ENCODE measurements at regions not wholly inside any gene's neighbourhood (a gene's known extent, or its start where the extent isn't known, plus 50 kb on each side); places are given as distances from the start of the nearest gene placed in this dataset.
A peak's percentile ranks its signal among the peaks of the same experiment; 100 is the strongest.

- Histone ChIP-seq H3K4me1 (no peaks in the 10 kb centered on the region), H3K9me3 (no peaks in the 10 kb centered on the region), H3K36me3 (no peaks in the 10 kb centered on the region), H3K27ac (no peak overlapping the region), H3K4me3 (no peak overlapping the region), H3K27me3 (no peaks in the 10 kb centered on the region)
- TF ChIP-seq POLR2A (IDR thresholded peaks at IDR 0.05) (no peak), POLR2AphosphoS5 (IDR thresholded peaks at IDR 0.05; ENCODE audit: insufficient read depth in 1 of 2, low read depth in 1 of 2) (no peak), CTCF (IDR thresholded peaks at IDR 0.05) (no peak)
- no peak for DNase-seq (ENCODE audit: extremely low spot score in 2 of 2)
- intact Hi-C loops (cut with DNase I): no loop called here
Measured at GRCh38 chrX:150298841-150299551, 64.1 kb upstream of the MAMLD1 start.

- Histone ChIP-seq H3K4me3 (no peak overlapping the region), H3K4me1 (no peaks in the 10 kb centered on the region), H3K27me3 (no peaks in the 10 kb centered on the region), H3K27ac (no peak overlapping the region), H3K9me3 (no peaks in the 10 kb centered on the region), H3K36me3 (no peaks in the 10 kb centered on the region)
- peak in 1 of 2 donors; percentile 28 for DNase-seq (ENCODE audit: extremely low spot score in 2 of 2)
- intact Hi-C loops (cut with DNase I): no loop called here
- TF ChIP-seq CTCF (IDR thresholded peaks at IDR 0.05) (no peak), POLR2A (IDR thresholded peaks at IDR 0.05) (no peak), POLR2AphosphoS5 (IDR thresholded peaks at IDR 0.05; ENCODE audit: insufficient read depth in 1 of 2, low read depth in 1 of 2) (no peak)
Measured at GRCh38 chrX:150299579-150299978, 63.5 kb upstream of the MAMLD1 start.

GRCh38 chrX:150303386-150304097, 59.6 kb upstream of the MAMLD1 start:
- Histone ChIP-seq H3K27me3 (no peaks in the 10 kb centered on the region), H3K27ac (no peak overlapping the region), H3K36me3 (no peaks in the 10 kb centered on the region), H3K4me1 (no peaks in the 10 kb centered on the region), H3K4me3 (no peak overlapping the region), H3K9me3 (no peaks in the 10 kb centered on the region)
- TF ChIP-seq POLR2AphosphoS5 (IDR thresholded peaks at IDR 0.05; ENCODE audit: insufficient read depth in 1 of 2, low read depth in 1 of 2) (no peak), POLR2A (IDR thresholded peaks at IDR 0.05) (no peak), CTCF (IDR thresholded peaks at IDR 0.05) (no peak)
- DNase-seq (ENCODE audit: extremely low spot score in 2 of 2): peak in 1 of 2 donors; percentile 72
- intact Hi-C loops (cut with DNase I): no loop called here

- Histone ChIP-seq H3K27ac (no peak overlapping the region), H3K4me3 (no peak overlapping the region), H3K9me3 (no peaks in the 10 kb centered on the region), H3K4me1 (no peaks in the 10 kb centered on the region), H3K27me3 (no peaks in the 10 kb centered on the region), H3K36me3 (no peaks in the 10 kb centered on the region)
- intact Hi-C loops (cut with DNase I): no loop called here
- DNase-seq (ENCODE audit: extremely low spot score in 2 of 2): peak in 1 of 2 donors; percentile 84
- TF ChIP-seq CTCF (IDR thresholded peaks at IDR 0.05): no peak
- TF ChIP-seq POLR2A (IDR thresholded peaks at IDR 0.05): no peak
- no peak for TF ChIP-seq POLR2AphosphoS5 (IDR thresholded peaks at IDR 0.05; ENCODE audit: insufficient read depth in 1 of 2, low read depth in 1 of 2)
Measured at GRCh38 chrX:150306002-150306401, 57.1 kb upstream of the MAMLD1 start.

DNA sequence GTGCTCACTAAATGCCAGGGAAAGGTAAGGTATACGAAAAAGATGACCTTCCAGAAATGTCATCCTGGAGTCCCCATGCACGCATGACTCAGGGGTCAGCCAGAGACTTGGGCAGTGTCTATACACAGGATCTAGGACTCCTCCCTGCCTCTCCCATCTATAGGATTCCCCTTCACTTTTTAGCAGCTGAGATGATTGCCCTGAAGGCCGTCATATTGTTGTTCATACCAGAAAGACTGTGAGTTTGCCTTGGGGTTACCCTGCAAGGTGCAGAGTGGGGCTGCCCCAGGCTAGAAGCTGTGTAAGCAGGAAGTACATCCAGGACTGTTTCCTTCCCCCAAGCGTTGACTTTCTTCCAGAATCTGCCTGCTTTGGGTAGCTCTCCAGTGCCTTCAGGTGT, 55.1 kb upstream of the MAMLD1 start:
- DNase-seq (ENCODE audit: extremely low spot score in 2 of 2): peak; percentile 56 to 74
- no peak overlapping the region for H3K27ac ChIP-seq
- H3K36me3 ChIP-seq: no peaks in the 10 kb centered on the region
- intact Hi-C loops (cut with DNase I): no loop called here
- no peaks in the 10 kb centered on the region for H3K4me1 ChIP-seq
- H3K9me3 ChIP-seq: no peaks in the 10 kb centered on the region
- TF ChIP-seq POLR2AphosphoS5 (IDR thresholded peaks at IDR 0.05; ENCODE audit: insufficient read depth in 1 of 2, low read depth in 1 of 2): no peak
- TF ChIP-seq CTCF (IDR thresholded peaks at IDR 0.05): no peak
- TF ChIP-seq POLR2A (IDR thresholded peaks at IDR 0.05): no peak
- no peaks in the 10 kb centered on the region for H3K27me3 ChIP-seq
- no peak overlapping the region for H3K4me3 ChIP-seq
